T47D (cell line): ENCODE measurements at regions not wholly inside any gene's neighbourhood (a gene's known extent, or its start where the extent isn't known, plus 50 kb on each side); places are given as distances from the start of the nearest gene placed in this dataset.

Source experiments
- DNase-seq, 2 experiments: peaks; one replicate each; pipeline versions ENCODE4 v3.0.0 to v3.0.0-alpha.2; 2011 to 2012; ENCODE audit warnings: low read depth in 1 of 2, low spot score in 1 of 2
- JUND ChIP-seq: IDR thresholded peaks from 2 replicates; pipeline ENCODE4 v1.6.1; 2012; ENCODE audit warnings: low read depth
- in situ Hi-C: cut with HindIII; loops from 2 replicates; pipeline ENCODE4 v1.10.0; 2016; ENCODE audit warnings: low sequenced_read_pairs, low pct_unique_long_range_greater_than_20kb

- in situ Hi-C loops, result no loop called here
- no peak for TF ChIP-seq JUND
- DNase-seq, result no peak
Observed at GRCh38 chr5:74124826-74125225, 498.8 kb downstream of the ARHGEF28 start.

GRCh38 chr5:74123929-74124328, 497.9 kb downstream of the ARHGEF28 start:
- in situ Hi-C loops, result no loop called here

DNA sequence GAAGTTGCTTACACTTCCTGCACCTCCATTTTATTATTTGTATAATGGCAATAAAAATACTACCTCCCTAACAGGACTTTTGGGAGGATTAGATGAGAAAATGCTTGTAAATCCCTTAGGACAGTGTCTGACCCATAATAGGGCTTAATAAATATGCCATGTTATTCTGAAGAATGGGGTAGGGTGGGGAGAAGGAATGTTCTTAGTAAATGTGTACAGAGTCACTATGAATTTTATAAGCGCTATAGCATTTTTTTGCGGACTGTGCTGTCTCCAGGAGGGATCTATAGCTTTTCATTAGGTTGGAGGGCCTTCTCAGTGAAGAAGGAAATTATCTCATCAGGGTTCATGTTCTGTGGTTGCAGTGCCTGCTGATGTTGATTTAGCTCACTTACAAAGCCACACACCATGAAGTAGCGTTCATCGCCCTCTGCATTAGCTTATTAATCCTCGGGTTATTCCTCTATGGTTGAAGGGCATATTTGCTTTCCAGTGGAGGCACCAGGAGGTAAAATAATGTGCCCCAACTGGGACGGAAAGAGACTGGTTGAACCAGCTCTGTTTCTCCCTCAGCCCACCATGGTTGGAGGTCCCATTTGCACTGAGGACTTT, 497.1 kb downstream of the ARHGEF28 start:
- no peak for TF ChIP-seq JUND
- no peak for DNase-seq
- in situ Hi-C loops, result no loop called here

More at GRCh38 chr5:74123929-74124328, 497.9 kb downstream of the ARHGEF28 start:
- no peak for DNase-seq
- TF ChIP-seq JUND, result no peak

DNA sequence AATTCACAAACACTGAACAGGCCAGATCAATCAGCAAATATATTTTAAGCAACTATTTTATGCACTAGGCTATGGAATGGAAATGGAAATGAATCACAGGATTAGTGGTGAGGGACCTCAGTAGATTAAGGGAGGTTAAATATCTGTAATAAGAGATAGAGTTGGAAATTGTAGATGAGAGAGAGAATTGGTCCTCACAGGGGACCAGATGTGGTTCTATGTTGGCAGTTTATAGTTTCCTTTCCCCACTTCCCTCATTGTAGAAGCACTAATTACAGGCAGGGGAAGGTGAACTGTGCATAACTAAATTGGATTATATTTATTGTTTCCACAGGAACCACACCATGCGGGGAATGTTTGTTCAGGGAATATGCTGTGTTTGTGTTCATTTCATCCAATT, 496.2 kb downstream of the ARHGEF28 start:
- no peak for DNase-seq
- TF ChIP-seq JUND, result no peak
- in situ Hi-C loops, result no loop called here

- no peak for TF ChIP-seq JUND
- in situ Hi-C loops, result no loop called here
- no peak for DNase-seq
Observed at GRCh38 chr5:74120585-74120984, 494.6 kb downstream of the ARHGEF28 start.

DNA sequence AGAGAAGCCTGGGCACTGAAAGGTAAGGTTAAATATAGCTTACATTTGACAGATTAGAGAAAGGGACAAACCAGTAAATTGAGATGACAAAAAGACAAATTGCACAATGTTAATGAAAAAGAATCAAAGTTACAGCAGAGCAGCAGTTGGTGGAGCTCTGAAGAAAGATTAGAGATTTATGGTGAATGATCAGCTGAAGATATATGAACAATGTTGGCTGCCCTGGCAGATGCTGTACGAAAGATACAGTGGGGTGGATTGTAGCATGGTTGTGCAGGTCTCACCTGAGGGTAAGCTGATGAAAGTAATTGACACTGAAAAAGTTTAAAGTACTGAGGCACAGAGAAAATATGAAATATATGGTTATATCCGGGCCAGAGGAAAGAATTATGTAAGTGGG, 492.1 kb downstream of the ARHGEF28 start:
- no peak for TF ChIP-seq JUND
- DNase-seq, result no peak
- in situ Hi-C loops, result no loop called here

GRCh38 chr5:74116984-74117383, 491.0 kb downstream of the ARHGEF28 start:
- no peak for DNase-seq
- in situ Hi-C loops, result no loop called here

DNA sequence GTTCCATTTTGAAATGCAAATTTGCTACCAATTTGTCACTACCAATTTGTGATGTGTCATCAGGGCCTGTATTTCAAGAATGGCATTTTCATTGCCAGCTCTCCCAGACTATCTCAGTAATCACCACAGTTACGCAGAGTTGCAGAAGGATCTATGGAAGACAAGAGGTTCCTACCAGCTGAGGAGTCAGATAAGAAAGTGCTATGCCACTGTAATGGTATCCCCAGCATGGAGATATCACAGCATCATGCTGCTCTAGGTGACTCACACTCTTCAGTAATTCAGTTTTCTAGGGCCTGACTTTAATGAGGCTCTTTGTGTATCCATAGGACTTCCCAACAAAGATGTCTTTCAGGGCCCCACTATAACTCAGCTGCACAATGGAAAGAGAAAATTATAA, 490.3 kb downstream of the ARHGEF28 start:
- DNase-seq, result no peak
- in situ Hi-C loops, result no loop called here
- TF ChIP-seq JUND, result no peak

More at GRCh38 chr5:74116984-74117383, 491.0 kb downstream of the ARHGEF28 start:
- TF ChIP-seq JUND, result no peak

- no peak for DNase-seq
- TF ChIP-seq JUND, result no peak
- in situ Hi-C loops, result no loop called here
Observed at GRCh38 chr5:74113927-74114326, 487.9 kb downstream of the ARHGEF28 start.

DNA sequence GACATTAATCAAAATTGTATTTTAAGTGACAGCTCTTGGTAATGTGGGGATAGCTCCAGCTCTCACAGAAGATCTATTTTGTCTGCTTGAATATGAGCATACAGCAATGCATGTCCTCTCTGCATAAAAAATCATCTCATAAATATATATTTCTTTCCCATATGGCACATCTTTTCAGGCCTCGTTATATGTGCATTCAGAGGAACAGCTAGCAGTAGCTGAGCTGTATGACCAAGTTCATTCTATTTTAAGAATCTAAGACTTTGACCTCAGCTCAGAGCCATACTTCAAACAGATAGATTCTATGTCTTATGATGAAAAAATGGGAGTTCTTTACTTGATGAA, 487.2 kb downstream of the ARHGEF28 start:
- in situ Hi-C loops, result no loop called here
- DNase-seq, result no peak
- no peak for TF ChIP-seq JUND

GRCh38 chr5:74112372-74113195, 486.6 kb downstream of the ARHGEF28 start:
- no peak for DNase-seq
- in situ Hi-C loops, result no loop called here
- TF ChIP-seq JUND, result no peak

DNA sequence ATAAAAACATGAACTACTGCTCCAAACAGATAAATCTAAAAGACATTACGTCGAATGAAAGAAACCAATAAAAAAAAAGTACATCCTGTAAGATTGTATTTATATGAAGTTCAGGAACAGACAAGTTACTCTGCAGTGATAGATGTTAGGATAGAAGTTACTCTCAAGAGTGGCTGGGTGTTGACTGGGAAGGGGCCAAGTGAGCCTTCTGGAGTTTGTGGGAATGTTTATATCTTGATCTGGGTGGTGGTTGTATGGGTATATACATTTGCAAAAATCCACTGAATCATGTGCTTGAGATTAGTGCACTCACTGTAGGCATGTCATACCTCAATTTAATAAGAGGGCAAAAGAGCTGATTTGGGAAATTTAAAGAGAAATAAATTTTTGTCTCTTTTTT, 485.8 kb downstream of the ARHGEF28 start:
- DNase-seq, result no peak
- in situ Hi-C loops, result no loop called here
- TF ChIP-seq JUND, result no peak

DNA sequence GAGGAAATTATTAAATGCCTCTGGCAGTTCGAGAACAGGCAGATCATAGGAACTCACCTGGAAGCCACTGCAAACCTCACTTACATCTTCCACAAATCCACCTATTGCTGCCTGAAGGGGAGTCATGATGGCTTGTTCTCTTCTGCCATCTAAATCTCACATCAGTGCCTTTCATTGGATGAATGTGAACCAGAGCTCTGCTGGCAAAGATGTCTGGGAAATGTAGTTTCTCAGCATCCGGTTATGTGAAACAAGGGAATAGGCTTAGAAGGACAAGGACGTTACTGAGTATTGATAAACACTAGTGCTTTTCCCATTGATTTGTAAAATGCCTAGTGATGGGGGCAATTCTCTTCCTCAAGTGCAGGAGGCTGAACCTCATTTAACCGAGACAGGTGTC, 483.3 kb downstream of the ARHGEF28 start:
- in situ Hi-C loops, result no loop called here

GRCh38 chr5:74107899-74108298, 481.9 kb downstream of the ARHGEF28 start:
- no peak for DNase-seq
- no peak for TF ChIP-seq JUND
- in situ Hi-C loops, result no loop called here

More for the DNA sequence above, 483.3 kb downstream of the ARHGEF28 start:
- DNase-seq, result peak in 1 of 2 experiments; percentile 35
- no peak for TF ChIP-seq JUND
